SJSA1 (cell line): ENCODE measurements at regions not wholly inside any gene's neighbourhood (a gene's known extent, or its start where the extent isn't known, plus 50 kb on each side); places are given as distances from the start of the nearest gene placed in this dataset.

Source experiments
- DNase-seq, 2 experiments: peaks; one replicate each; pipeline ENCODE4 v3.0.0-alpha.2; 2015 to 2020; ENCODE audit warnings: low spot score in 2 of 2, low read depth in 1 of 2
- H3K27ac ChIP-seq: fragments of 250-450 bp; sonication (Bioruptor Pico); 2 replicates; pipeline ENCODE4 v1.5.1; 2020; ENCODE audit warnings: mild to moderate bottlenecking, moderate library complexity
- H3K27me3 ChIP-seq: fragments of 250-450 bp; sonication (Bioruptor Pico); replicated peaks from 2 replicates; pipeline ENCODE4 v1.5.1; 2020; ENCODE audit warnings: mild to moderate bottlenecking, moderate library complexity
- H3K36me3 ChIP-seq: fragments of 250-450 bp; sonication (Bioruptor Pico); 2 replicates; pipeline ENCODE4 v1.5.1; 2020; ENCODE audit warnings: mild to moderate bottlenecking
- H3K4me1 ChIP-seq: fragments of 250-450 bp; sonication (Bioruptor Pico); replicated peaks from 2 replicates; pipeline ENCODE4 v1.6.1; 2021; ENCODE audit warnings: mild to moderate bottlenecking
- H3K4me3 ChIP-seq: fragments of 250-450 bp; sonication (Bioruptor Pico); 2 replicates; pipeline ENCODE4 v1.5.1; 2020; ENCODE audit warnings: mild to moderate bottlenecking
- H3K9me3 ChIP-seq: fragments of 250-450 bp; sonication (Bioruptor Pico); replicated peaks from 2 replicates; pipeline ENCODE4 v1.5.1; 2020; ENCODE audit warnings: mild to moderate bottlenecking

DNA sequence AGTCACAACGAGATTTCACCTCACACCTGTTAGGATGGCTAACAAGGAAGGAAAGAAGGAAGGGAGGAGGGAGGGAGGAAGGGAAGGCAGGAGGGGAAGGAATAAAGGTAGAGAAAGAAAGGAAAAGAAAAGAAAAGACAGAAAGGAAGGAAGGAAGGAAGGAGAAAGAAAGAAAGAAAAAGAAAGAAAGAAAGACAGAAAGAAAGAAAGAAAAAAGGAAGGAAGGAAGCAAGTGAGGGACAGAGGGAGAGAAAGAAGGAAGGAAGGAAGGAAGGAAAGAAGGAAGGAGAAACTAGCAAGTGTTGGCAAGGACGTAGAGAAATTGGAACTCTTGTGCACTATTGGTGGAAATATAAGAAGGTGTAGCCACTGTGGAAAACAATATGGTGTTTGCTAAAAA lies 52.2 kb downstream of the CCDC185 start:
- Histone ChIP-seq H3K27ac (no peak overlapping the region), H3K36me3 (no peaks in the 10 kb centered on the region), H3K27me3 (no peaks in the 10 kb centered on the region), H3K4me1 (no peaks in the 10 kb centered on the region), H3K9me3 (no peaks in the 10 kb centered on the region; the same call in 1 of the 2 replicates), H3K4me3 (no peak overlapping the region)
- no peak for DNase-seq

DNA sequence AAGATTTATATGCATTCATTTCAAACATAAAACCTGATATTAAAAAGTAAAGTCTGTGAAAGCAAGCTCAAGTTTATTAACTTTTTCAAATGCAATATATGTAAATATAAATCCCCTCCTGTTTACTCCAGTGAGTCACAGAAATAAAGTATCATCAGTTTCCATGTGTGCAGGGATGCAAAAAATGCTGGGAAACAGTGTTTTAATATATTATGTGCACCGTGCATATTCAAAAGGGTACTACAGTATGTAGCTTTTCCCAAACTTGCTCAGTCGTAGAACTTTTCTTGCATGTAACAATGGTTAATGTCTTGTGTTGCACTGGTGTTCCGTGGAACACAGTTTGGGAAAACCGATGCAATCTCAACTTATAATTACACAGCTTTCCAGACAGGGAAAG lies 60.7 kb downstream of the CCDC185 start:
- H3K9me3 ChIP-seq = no peaks in the 10 kb centered on the region
- no peaks in the 10 kb centered on the region for H3K4me1 ChIP-seq
- no peaks in the 10 kb centered on the region for H3K36me3 ChIP-seq
- DNase-seq = no peak
- peaks cover 5% of the 10 kb centered on the region; the same call in 1 of the 2 replicates for H3K27me3 ChIP-seq
- no peak overlapping the region for H3K27ac ChIP-seq
- no peak overlapping the region for H3K4me3 ChIP-seq

DNA sequence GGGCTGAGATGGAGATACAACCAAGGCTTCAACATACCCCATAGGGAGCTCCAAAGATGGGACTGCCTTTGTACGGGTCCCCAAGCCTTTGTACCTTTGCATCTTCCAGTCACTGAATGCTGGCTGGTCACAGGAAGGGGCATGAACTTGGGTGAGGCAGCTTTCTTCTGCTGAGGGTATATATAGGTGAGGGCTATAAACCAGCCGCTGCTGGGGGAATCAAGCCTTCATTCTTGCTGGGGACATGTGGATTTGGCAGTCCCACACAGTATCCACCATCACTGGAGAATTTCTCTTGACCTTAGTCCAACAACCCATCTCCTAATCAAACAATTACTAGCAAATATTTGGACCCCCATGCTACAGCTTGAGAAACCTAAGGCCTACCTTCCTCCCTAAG lies 61.7 kb downstream of the CCDC185 start:
- no peaks in the 10 kb centered on the region for H3K36me3 ChIP-seq
- H3K4me1 ChIP-seq = no peaks in the 10 kb centered on the region
- no peak overlapping the region for H3K4me3 ChIP-seq
- peaks cover 5% of the 10 kb centered on the region; the same call in 1 of the 2 replicates for H3K27me3 ChIP-seq
- DNase-seq = no peak
- H3K9me3 ChIP-seq = no peaks in the 10 kb centered on the region
- no peak overlapping the region for H3K27ac ChIP-seq

DNA sequence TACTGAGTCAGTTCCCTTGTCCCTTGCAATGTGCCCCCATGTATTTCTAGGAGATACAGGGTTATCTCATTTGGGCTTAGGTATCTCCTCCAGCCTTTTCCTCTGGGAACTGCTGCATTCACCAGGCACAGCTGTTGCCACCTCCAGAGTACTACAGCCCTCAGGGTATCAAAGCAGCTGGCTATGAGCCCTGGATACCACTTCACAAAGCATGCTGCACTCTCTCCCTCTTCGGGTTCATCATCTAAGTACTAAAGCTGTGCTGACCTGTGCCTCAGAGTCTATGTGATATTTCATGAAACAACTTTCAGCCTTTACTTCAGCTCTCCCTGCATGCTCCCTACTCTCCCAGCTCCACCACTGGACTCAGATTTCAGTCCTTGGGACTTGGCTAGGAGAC lies 62.3 kb downstream of the CCDC185 start:
- no peaks in the 10 kb centered on the region for H3K36me3 ChIP-seq
- H3K27me3 ChIP-seq = peaks cover 5% of the 10 kb centered on the region; the same call in 1 of the 2 replicates
- no peaks in the 10 kb centered on the region for H3K9me3 ChIP-seq
- no peaks in the 10 kb centered on the region for H3K4me1 ChIP-seq
- no peak overlapping the region for H3K27ac ChIP-seq
- DNase-seq = no peak
- no peak overlapping the region for H3K4me3 ChIP-seq

DNA sequence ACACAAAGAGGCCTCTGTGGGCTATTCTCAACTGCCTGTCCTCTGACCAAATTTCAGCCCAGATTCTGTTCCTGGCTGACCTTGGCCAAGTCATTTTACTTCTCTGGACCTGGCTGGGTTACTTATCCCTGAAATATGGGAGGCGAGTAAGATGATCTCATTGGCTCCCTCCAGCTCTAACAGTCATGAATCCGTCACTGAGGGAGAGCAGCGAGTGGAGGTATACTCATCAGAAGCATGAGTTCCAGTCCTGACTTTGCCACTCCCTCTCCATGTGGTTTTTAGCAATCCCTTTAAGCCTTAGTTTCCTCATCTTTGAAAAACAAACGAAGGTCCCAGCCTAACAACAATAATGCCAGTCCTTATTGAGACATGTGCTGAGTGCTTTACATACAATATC lies 63.5 kb downstream of the CCDC185 start:
- H3K4me3 ChIP-seq = no peak overlapping the region
- H3K9me3 ChIP-seq = no peaks in the 10 kb centered on the region
- DNase-seq = no peak
- H3K4me1 ChIP-seq = no peaks in the 10 kb centered on the region
- peaks cover 5% of the 10 kb centered on the region; the same call in 1 of the 2 replicates for H3K27me3 ChIP-seq
- H3K27ac ChIP-seq = no peak overlapping the region
- H3K36me3 ChIP-seq = no peaks in the 10 kb centered on the region

DNA sequence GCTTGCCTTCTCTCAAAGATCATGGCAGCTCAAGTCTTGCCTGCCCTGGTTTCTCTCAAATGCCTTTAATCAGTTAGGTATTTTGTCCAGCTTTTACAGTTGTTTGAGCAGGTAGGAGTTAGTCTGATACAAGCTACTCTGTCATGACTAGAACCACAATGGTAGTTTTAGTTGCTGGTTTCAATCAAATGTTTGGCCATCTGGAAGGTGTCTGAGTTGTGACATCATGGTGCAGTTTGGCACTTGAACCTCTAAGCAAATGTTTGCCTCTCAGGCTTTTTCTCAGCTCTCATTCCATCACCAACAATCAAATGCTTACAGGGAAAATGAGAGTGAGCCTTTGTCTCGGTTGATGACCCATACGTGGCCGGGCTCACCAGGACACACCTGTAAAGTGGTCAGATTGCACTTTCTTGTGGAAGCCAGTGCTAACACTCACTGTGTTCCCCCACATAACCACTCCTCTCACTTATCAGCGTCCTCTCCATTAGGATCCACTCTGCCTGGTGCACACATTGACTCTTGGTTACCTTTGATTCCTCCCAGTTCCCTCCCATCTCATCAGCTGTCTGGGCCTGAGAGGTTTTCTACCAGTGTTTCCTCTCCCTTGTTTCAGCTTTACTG lies 67.5 kb downstream of the CCDC185 start:
- no peak for DNase-seq
- H3K27ac ChIP-seq = no peak overlapping the region
- no peaks in the 10 kb centered on the region for H3K9me3 ChIP-seq
- peaks cover 5% of the 10 kb centered on the region; the same call in 1 of the 2 replicates for H3K27me3 ChIP-seq
- no peaks in the 10 kb centered on the region for H3K36me3 ChIP-seq
- H3K4me3 ChIP-seq = no peak overlapping the region
- no peaks in the 10 kb centered on the region for H3K4me1 ChIP-seq

DNA sequence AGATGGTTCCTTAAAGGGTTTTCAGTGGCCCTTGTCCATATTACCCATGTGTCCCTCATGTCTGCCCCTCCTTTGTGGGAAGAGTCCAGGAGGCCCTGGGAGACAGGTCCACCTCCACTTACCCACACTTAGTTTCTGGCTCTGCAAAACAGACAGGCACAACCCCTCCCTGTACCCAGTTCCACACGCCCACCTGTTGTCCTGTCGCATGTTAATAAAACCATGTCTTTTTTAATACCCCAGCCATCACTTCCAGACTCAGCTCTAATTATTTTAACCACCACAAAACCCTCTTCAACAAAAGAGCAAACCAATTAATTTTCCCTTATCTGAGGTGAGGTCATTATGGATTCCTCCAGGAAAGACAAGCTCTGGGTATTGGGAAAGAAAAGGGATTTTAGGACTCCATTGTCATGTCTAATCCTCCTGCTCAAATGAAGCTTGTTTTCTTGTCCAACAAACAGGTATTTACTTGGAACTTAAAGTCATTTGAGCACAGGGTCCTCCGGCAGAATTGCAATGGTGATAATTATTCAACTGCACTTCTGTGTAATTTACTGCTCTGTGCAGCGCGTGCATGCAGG lies 68.9 kb downstream of the CCDC185 start:
- peaks cover 5% of the 10 kb centered on the region; the same call in 1 of the 2 replicates for H3K27me3 ChIP-seq
- no peak overlapping the region for H3K4me3 ChIP-seq
- no peak for DNase-seq
- no peaks in the 10 kb centered on the region for H3K9me3 ChIP-seq
- H3K36me3 ChIP-seq = no peaks in the 10 kb centered on the region
- H3K27ac ChIP-seq = no peak overlapping the region
- H3K4me1 ChIP-seq = no peaks in the 10 kb centered on the region

DNA sequence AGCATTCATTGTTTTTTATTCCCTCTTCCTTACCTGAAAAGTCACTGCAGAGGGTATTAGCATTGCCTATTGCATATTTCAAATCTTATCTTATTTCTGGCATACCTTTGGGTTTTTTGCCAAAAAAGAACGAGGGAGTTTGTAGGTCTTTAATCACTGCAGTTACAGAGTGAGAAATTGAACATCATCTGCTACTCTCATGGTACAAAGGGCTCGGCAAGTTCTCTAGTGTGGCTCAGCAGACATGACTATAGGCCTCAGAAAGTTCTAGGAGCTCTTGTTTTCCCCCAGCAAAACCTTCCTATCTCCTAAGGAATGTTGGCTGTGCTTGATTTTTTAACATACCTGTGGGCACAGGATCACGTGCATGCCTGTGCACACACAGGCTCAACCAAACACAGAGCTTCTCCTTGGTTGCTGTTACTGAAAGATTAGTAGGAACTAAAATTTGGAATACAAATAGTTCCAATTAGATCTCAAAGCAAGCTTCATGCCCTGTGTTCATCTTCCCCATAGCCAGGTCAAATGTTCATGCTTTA lies 69.7 kb downstream of the CCDC185 start:
- H3K4me3 ChIP-seq = no peak overlapping the region
- no peak for DNase-seq
- peaks cover 5% of the 10 kb centered on the region; the same call in 1 of the 2 replicates for H3K27me3 ChIP-seq

DNA sequence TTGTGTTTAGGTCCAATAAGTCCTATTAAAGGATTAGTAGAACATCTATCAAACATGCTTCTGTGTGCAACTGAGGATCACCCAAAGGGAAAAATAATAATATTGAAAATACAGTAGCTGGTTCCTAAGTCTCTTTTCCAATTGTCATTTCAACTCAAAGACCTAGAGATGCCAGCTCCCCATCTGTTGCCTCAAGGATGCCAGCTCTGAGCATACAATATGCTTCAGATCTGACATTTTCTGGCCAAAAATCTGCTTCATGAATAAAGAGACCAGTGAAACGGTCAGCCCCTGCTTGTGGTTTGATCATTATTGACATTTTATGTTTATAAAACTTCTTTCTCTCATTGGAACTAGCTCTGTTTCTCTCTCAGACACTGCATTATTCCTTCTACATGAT lies 72.9 kb downstream of the CCDC185 start:
- Histone ChIP-seq H3K4me1 (no peaks in the 10 kb centered on the region), H3K9me3 (no peaks in the 10 kb centered on the region), H3K4me3 (no peak overlapping the region), H3K27me3 (no peaks in the 10 kb centered on the region), H3K27ac (no peak overlapping the region), H3K36me3 (no peaks in the 10 kb centered on the region)
- no peak for DNase-seq

More for the DNA sequence above, 69.7 kb downstream of the CCDC185 start:
- Histone ChIP-seq H3K4me1 (no peaks in the 10 kb centered on the region), H3K36me3 (no peaks in the 10 kb centered on the region), H3K27ac (no peak overlapping the region), H3K9me3 (no peaks in the 10 kb centered on the region)

DNA sequence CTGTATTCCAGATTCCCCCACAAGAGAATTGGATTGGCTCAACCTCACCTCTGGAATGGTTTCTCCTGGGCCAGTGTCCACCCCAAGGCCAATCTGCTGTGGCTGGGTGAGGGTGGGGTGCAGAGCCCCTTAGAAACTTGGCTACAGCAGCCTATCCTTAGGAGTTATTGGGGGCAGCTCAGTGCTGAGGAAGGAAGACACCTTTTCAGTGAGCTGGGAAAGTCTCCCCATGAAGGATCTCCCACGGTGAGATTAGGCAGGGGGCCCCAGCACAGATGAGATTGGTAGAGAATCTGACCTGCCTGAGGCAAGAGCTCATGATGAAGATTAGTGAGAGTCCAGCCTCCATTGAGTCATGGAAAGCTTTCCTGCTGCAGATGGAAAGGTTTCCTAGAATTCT lies 78.4 kb downstream of the CCDC185 start:
- DNase-seq = no peak
- H3K9me3 ChIP-seq = no peaks in the 10 kb centered on the region
- no peak overlapping the region for H3K27ac ChIP-seq
- H3K4me1 ChIP-seq = no peaks in the 10 kb centered on the region
- no peaks in the 10 kb centered on the region; the same call in 1 of the 2 replicates for H3K27me3 ChIP-seq
- H3K4me3 ChIP-seq = no peak overlapping the region
- no peaks in the 10 kb centered on the region for H3K36me3 ChIP-seq

DNA sequence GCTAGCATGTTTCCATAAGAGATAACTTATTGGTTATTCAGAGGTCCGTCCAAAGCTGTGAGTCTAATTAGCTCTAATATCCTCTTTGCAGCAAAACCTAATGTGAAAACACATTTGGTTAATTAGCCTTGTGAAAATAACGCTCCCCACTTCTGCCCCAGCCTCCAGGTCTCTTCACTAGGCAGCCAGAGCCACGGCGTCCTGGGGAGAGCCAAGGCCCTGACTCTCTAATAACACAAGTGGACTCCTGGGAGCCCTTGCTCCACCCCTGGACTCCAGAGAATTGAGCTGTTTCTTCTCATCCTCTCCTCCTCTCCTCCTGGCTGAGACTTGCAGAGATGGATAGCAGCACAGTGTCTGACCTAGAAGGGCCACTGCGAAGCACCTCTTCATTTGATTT lies 78.8 kb downstream of the CCDC185 start:
- no peaks in the 10 kb centered on the region; the same call in 1 of the 2 replicates for H3K27me3 ChIP-seq
- H3K36me3 ChIP-seq = no peaks in the 10 kb centered on the region
- no peak overlapping the region for H3K4me3 ChIP-seq
- H3K9me3 ChIP-seq = no peaks in the 10 kb centered on the region
- H3K27ac ChIP-seq = no peak overlapping the region
- H3K4me1 ChIP-seq = no peaks in the 10 kb centered on the region
- no peak for DNase-seq

DNA sequence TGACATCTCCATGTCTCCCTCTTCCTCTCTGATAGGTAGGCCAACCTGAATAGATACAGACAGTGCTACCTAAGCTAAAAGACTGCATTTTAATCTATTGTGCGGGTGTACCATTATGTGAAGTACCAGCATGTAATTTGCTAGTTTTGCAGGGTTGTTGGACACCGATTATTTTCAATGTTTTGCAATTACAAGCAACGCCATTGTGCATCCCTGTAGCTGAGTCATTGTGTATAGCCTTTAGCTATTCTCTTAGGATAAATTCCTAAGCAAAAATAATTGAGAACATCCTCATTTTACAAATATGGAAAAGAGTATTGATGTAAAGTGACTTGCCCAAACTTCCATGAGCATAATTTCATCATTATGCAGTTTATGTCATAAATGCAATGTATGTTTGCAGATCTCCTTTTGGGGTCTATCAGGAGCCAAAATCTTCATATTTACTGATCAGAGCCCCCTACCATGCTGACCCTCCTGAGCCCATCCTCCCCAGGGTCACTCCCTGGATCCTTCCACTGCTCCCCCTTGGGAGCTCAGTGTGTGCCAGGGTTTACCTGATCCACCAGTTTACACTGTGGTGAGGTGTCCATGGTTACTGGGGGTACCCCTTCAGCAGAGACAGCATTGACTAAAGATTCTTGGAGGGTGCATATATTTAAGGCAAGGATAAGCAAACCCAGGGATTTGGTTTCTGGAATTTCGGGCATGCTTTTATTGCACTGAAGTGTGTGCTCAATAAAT lies 80.6 kb downstream of the CCDC185 start:
- Histone ChIP-seq H3K36me3 (no peaks in the 10 kb centered on the region), H3K27ac (no peak overlapping the region), H3K27me3 (no peaks in the 10 kb centered on the region; the same call in 1 of the 2 replicates), H3K4me1 (no peaks in the 10 kb centered on the region), H3K4me3 (no peak overlapping the region), H3K9me3 (no peaks in the 10 kb centered on the region)
- no peak for DNase-seq

DNA sequence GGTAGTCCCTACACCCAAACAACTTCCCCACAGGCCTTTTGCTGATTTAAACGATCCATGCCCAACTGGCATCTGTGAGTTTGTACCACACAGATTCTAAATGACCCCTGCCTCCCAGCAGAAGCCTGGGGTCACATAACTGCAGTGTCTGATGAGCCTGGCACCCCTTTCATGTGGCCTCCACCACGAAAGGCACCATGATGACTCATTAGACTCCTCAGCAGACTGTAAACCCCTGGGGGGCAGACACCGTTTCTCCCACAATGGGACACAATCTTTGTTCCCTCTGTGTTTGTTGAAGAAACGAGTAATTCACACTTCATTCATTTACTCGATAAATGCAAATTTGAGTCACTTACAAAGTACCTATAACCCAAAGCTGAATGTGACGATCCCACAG lies 81.6 kb downstream of the CCDC185 start:
- H3K9me3 ChIP-seq = no peaks in the 10 kb centered on the region
- no peak for DNase-seq
- H3K4me1 ChIP-seq = no peaks in the 10 kb centered on the region
- no peaks in the 10 kb centered on the region for H3K36me3 ChIP-seq
- H3K27me3 ChIP-seq = no peaks in the 10 kb centered on the region; the same call in 1 of the 2 replicates
- H3K4me3 ChIP-seq = no peak overlapping the region
- H3K27ac ChIP-seq = no peak overlapping the region

DNA sequence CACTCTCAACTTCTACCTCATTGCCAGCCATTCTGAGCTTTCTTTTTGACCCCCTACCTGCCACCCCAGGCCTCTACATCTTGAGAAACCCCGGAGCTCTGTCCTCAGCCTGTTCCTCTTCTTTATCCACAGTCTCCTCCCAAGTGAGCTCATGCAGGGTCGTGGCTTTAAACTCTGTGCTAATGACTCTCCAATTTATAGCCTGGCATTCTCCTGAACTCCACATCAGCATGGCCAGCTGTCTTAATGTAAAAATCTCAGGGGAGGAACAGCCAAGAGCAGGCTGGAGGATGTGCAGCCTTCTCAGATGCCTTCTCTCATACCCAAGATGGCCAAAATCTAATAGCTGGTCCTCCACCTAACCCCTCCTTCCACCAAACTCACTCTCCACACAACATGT lies 84.2 kb downstream of the CCDC185 start:
- no peaks in the 10 kb centered on the region; the same call in 1 of the 2 replicates for H3K27me3 ChIP-seq
- H3K9me3 ChIP-seq = no peaks in the 10 kb centered on the region
- H3K4me3 ChIP-seq = no peak overlapping the region
- H3K4me1 ChIP-seq = no peaks in the 10 kb centered on the region
- H3K27ac ChIP-seq = no peak overlapping the region
- no peak for DNase-seq
- H3K36me3 ChIP-seq = no peaks in the 10 kb centered on the region
